Mesothelial cell of epicardium (in vitro differentiated cells): ENCODE measurements at regions not wholly inside any gene's neighbourhood (a gene's known extent, or its start where the extent isn't known, plus 50 kb on each side); places are given as distances from the start of the nearest gene placed in this dataset.

Source experiments
- DNase-seq, 2 experiments: peaks; one replicate each; pipeline ENCODE4 v3.0.0; 2021; ENCODE audit warnings: low spot score in 2 of 2; ENCODE audit not compliant: unreplicated experiment in 2 of 2
- H3K27ac Mint-ChIP-seq: 2 replicates; pipeline ENCODE4 v1.8.0; 2021; ENCODE audit warnings: mixed read lengths
- H3K27me3 Mint-ChIP-seq: 2 replicates; pipeline ENCODE4 v1.8.0; 2021; ENCODE audit warnings: low read depth, mixed read lengths
- H3K36me3 Mint-ChIP-seq: 2 replicates; pipeline ENCODE4 v1.8.0; 2021; ENCODE audit warnings: mixed read lengths
- H3K4me1 Mint-ChIP-seq: 2 replicates; pipeline ENCODE4 v1.8.0; 2021; ENCODE audit warnings: mixed read lengths
- H3K4me3 Mint-ChIP-seq: 2 replicates; pipeline ENCODE4 v1.8.0; 2021; ENCODE audit warnings: mild to moderate bottlenecking, moderate library complexity, mixed read lengths
- H3K9me3 Mint-ChIP-seq: 2 replicates; pipeline ENCODE4 v1.8.0; 2021; ENCODE audit warnings: mixed read lengths
- TF ChIP-seq, protein P1 (sequence below): fragments of 200-600 bp; sonication (generic); IDR thresholded peaks from one replicate; pipeline ENCODE4 v1.5.0; 2021; ENCODE audit warnings: antibody characterized with exemption; ENCODE audit not compliant: unreplicated experiment

- Mint-ChIP-seq H3K9me3 (peaks cover 27% of the 10 kb centered on the region), H3K4me1 (peaks cover 7% of the 10 kb centered on the region), H3K4me3 (no peak overlapping the region), H3K27ac (no peak overlapping the region), H3K27me3 (no peaks in the 10 kb centered on the region), H3K36me3 (no peaks in the 10 kb centered on the region)
- TF ChIP-seq, protein P1, sequence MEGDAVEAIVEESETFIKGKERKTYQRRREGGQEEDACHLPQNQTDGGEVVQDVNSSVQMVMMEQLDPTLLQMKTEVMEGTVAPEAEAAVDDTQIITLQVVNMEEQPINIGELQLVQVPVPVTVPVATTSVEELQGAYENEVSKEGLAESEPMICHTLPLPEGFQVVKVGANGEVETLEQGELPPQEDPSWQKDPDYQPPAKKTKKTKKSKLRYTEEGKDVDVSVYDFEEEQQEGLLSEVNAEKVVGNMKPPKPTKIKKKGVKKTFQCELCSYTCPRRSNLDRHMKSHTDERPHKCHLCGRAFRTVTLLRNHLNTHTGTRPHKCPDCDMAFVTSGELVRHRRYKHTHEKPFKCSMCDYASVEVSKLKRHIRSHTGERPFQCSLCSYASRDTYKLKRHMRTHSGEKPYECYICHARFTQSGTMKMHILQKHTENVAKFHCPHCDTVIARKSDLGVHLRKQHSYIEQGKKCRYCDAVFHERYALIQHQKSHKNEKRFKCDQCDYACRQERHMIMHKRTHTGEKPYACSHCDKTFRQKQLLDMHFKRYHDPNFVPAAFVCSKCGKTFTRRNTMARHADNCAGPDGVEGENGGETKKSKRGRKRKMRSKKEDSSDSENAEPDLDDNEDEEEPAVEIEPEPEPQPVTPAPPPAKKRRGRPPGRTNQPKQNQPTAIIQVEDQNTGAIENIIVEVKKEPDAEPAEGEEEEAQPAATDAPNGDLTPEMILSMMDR: no peak
- no peak for DNase-seq
Measured at GRCh38 chr6:67722861-67723261, 912.2 kb upstream of the ADGRB3 start.

- DNase-seq: no peak
- Mint-ChIP-seq H3K27me3 (no peaks in the 10 kb centered on the region), H3K27ac (no peak overlapping the region), H3K9me3 (peaks cover 7% of the 10 kb centered on the region), H3K4me1 (peaks cover 4% of the 10 kb centered on the region), H3K36me3 (no peaks in the 10 kb centered on the region), H3K4me3 (no peak overlapping the region)
- TF ChIP-seq, protein P1: no peak
Measured at GRCh38 chr6:67717281-67717680, 917.8 kb upstream of the ADGRB3 start.

- DNase-seq: no peak
- Mint-ChIP-seq H3K27me3 (no peaks in the 10 kb centered on the region), H3K36me3 (no peaks in the 10 kb centered on the region), H3K9me3 (peaks cover 31% of the 10 kb centered on the region), H3K27ac (no peak overlapping the region), H3K4me3 (no peak overlapping the region), H3K4me1 (no peaks in the 10 kb centered on the region)
- TF ChIP-seq, protein P1: no peak
Measured at GRCh38 chr6:67706388-67706787, 928.7 kb upstream of the ADGRB3 start.

DNA sequence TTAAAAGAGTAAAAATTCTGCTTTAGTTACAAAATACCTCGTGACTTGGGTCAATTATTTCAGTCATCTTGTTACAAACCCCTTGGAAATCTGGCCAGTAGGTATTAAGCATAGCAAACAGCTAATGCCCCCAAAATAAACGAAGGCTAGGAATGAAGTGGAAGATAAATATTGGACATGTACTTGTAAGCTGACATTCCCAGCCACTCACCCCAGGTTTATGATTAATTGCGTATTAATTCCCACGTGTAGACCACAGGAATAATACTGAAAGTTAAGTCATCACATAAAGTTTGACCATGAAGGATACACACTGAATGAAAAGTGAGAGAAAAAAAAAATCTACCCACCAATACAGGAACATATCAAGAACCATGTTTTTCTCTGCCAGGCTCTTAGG lies 936.5 kb upstream of the ADGRB3 start:
- DNase-seq: no peak
- no peak overlapping the region for H3K4me3 Mint-ChIP-seq
- H3K27ac Mint-ChIP-seq: no peak overlapping the region
- no peaks in the 10 kb centered on the region for H3K27me3 Mint-ChIP-seq
- no peaks in the 10 kb centered on the region for H3K4me1 Mint-ChIP-seq
- H3K9me3 Mint-ChIP-seq: no peaks in the 10 kb centered on the region
- TF ChIP-seq, protein P1: no peak
- no peaks in the 10 kb centered on the region for H3K36me3 Mint-ChIP-seq

DNA sequence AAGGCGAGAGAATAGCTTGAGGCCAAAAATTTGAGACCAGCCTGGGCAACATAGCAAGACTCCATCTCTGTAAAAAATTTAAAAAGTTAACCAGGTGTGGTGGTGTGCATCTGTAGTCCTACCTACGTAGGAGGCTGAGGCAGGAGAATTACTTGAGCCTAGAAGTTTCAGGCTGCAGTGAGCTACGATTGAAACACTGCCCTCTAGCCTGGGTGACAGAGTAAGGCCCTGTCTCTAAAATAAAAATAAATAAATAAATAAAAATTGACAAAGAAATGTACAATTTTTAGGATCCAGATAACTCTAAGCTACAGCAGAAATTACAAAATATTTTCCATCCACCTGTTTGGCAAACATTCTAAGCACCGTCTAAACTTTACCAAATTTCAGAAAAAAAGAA lies 941.0 kb upstream of the ADGRB3 start:
- H3K9me3 Mint-ChIP-seq: no peaks in the 10 kb centered on the region

More for the DNA sequence above, 941.0 kb upstream of the ADGRB3 start:
- Mint-ChIP-seq H3K27me3 (no peaks in the 10 kb centered on the region), H3K36me3 (no peaks in the 10 kb centered on the region), H3K27ac (no peak overlapping the region), H3K4me3 (no peak overlapping the region), H3K4me1 (no peaks in the 10 kb centered on the region)
- TF ChIP-seq, protein P1: no peak
- DNase-seq: no peak
